H1 (cell line): ENCODE measurements at regions not wholly inside any gene's neighbourhood (a gene's known extent, or its start where the extent isn't known, plus 50 kb on each side); places are given as distances from the start of the nearest gene placed in this dataset.

Experiments
- CTCF ChIA-PET: fragments of 300-600 bp; sonication (Branson Sonifier 250); formaldehyde crosslinking; loops from one replicate; lab custom pipeline; 2021; ENCODE audit not compliant: partially characterized antibody; lab: Charles Lee
- POLR2A ChIA-PET: fragments of 300-600 bp; sonication (Branson Sonifier 250); formaldehyde crosslinking; loops from one replicate; lab custom pipeline; 2021; ENCODE audit warnings: inconsistent platforms; ENCODE audit not compliant: partially characterized antibody; lab: Charles Lee
- DNase-seq, 2 experiments: peaks; one replicate each; pipeline versions ENCODE4 v3.0.0 to v3.0.0-alpha.2; 2010 to 2022; ENCODE audit warnings: low spot score in 2 of 2, low read depth in 1 of 2, mixed read lengths in 1 of 2
- FAIRE-seq: peaks from 2 replicates; lab custom pipeline; 2011; peaks lifted over from hg19 to GRCh38; lab: Jason Lieb, UNC
- H2AFZ ChIP-seq: 2 replicates; pipeline ENCODE4 v1.8.1; 2012; ENCODE audit warnings: low read length, inconsistent platforms
- H2AK5ac ChIP-seq: 2 replicates; pipeline ENCODE4 v1.6.1; 2013; ENCODE audit warnings: low read depth, low read length
- H2BK120ac ChIP-seq: replicated peaks from 2 replicates; pipeline ENCODE3; 2013; ENCODE audit warnings: low read depth, low read length, inconsistent platforms
- H2BK12ac ChIP-seq: 2 replicates; pipeline ENCODE4 v1.6.1; 2013; ENCODE audit warnings: low read depth, low read length
- H2BK15ac ChIP-seq: 2 replicates; pipeline ENCODE4 v1.6.1; 2013; ENCODE audit warnings: low read length
- H2BK20ac ChIP-seq: 2 replicates; pipeline ENCODE4 v1.6.1; 2013; ENCODE audit warnings: low read length
- H2BK5ac ChIP-seq: 2 replicates; pipeline ENCODE4 v1.6.1; 2013; ENCODE audit warnings: low read depth, low read length
- H3K14ac ChIP-seq: 2 replicates; pipeline ENCODE4 v1.6.1; 2013; ENCODE audit warnings: inconsistent platforms; ENCODE audit not compliant: insufficient read length
- H3K18ac ChIP-seq: 2 replicates; pipeline ENCODE4 v1.6.1; 2013; ENCODE audit warnings: low read length; ENCODE audit errors: extremely low read depth
- H3K23ac ChIP-seq: 2 replicates; pipeline ENCODE4 v1.6.1; 2013; ENCODE audit warnings: inconsistent platforms; ENCODE audit not compliant: insufficient read length
- H3K23me2 ChIP-seq: 2 replicates; pipeline ENCODE4 v1.6.1; 2013; ENCODE audit warnings: low read depth, low read length
- H3K27ac ChIP-seq: 2 replicates; pipeline ENCODE4 v1.6.1; 2011; ENCODE audit warnings: low read depth, low read length, inconsistent platforms
- H3K27me3 ChIP-seq, 4 experiments: replicated peaks in 1 of 4; 1 replicate in 1 of 4; 2 replicates in 3 of 4; pipeline versions ENCODE4 v1.6.1 to v1.8.1; 2011 to 2013; ENCODE audit warnings: low read length in 3 of 4, mild to moderate bottlenecking in 3 of 4, inconsistent platforms in 2 of 4, mixed read lengths in 2 of 4, moderate library complexity in 1 of 4; ENCODE audit not compliant: control insufficient read depth in 3 of 4, insufficient read depth in 3 of 4; ENCODE audit errors: extremely low read depth in 1 of 4
- H3K36me3 ChIP-seq, 4 experiments: 2 replicates each; pipeline versions ENCODE4 v1.6.1 to v1.8.1; 2011 to 2013; ENCODE audit warnings: mild to moderate bottlenecking in 4 of 4, low read length in 3 of 4, moderate library complexity in 2 of 4, control low read depth in 1 of 4, inconsistent platforms in 1 of 4; ENCODE audit not compliant: insufficient read depth in 4 of 4, control insufficient read depth in 2 of 4
- H3K4ac ChIP-seq: replicated peaks from 2 replicates; pipeline ENCODE3; 2013; ENCODE audit warnings: low read length, low read depth, mixed read lengths, inconsistent platforms; ENCODE audit not compliant: insufficient read length
- H3K4me1 ChIP-seq, 4 experiments: replicated peaks in 1 of 4; 1 replicate in 1 of 4; 2 replicates in 3 of 4; pipeline versions ENCODE4 v1.6.1 to v1.8.1; 2011 to 2013; ENCODE audit warnings: low read length in 3 of 4, inconsistent platforms in 2 of 4, mixed read lengths in 1 of 4; ENCODE audit not compliant: insufficient read depth in 4 of 4, control insufficient read depth in 3 of 4
- H3K4me2 ChIP-seq, 2 experiments: 2 replicates each; pipeline versions ENCODE4 v1.6.1 to v1.8.1; 2011 to 2013; ENCODE audit warnings: low read depth in 2 of 2, low read length in 2 of 2, control low read depth in 1 of 2, inconsistent platforms in 1 of 2, mild to moderate bottlenecking in 1 of 2; ENCODE audit not compliant: insufficient read depth in 1 of 2
- H3K4me3 ChIP-seq, 4 experiments: fragments of 200-600, 300-600 bp in 1 of 4; sonication (generic), shearing (Covaris generic), sonication (Bioruptor Twin) in 1 of 4; 2 replicates each; pipeline versions ENCODE4 v1.5.1 to v1.8.1; 2011 to 2016; ENCODE audit warnings: low read length in 4 of 4, low read depth in 3 of 4, control low read depth in 2 of 4, inconsistent platforms in 2 of 4, mild to moderate bottlenecking in 2 of 4, mixed read lengths in 1 of 4, moderate library complexity in 1 of 4; ENCODE audit not compliant: insufficient read depth in 2 of 4; ENCODE audit errors: extremely low read depth in 1 of 4
- H3K56ac ChIP-seq: replicated peaks from 2 replicates; pipeline ENCODE3; 2013; ENCODE audit warnings: low read depth, mild to moderate bottlenecking, mixed read lengths, low read length, inconsistent platforms; ENCODE audit not compliant: insufficient read length
- H3K79me1 ChIP-seq: 2 replicates; pipeline ENCODE4 v1.6.1; 2013; ENCODE audit warnings: low read depth, low read length, control low read depth
- H3K79me2 ChIP-seq, 2 experiments: 2 replicates each; pipeline versions ENCODE4 v1.6.1 to v1.8.1; 2012 to 2013; ENCODE audit warnings: low read length in 2 of 2, mild to moderate bottlenecking in 2 of 2, inconsistent platforms in 1 of 2; ENCODE audit not compliant: insufficient read depth in 2 of 2, control insufficient read depth in 1 of 2
- H3K9ac ChIP-seq, 4 experiments: replicated peaks in 1 of 4; 1 replicate in 1 of 4; 2 replicates in 3 of 4; pipeline versions ENCODE4 v1.6.1 to v1.8.1; 2011 to 2013; ENCODE audit warnings: low read depth in 3 of 4, low read length in 3 of 4, control low read depth in 2 of 4, mild to moderate bottlenecking in 2 of 4, moderate library complexity in 2 of 4, inconsistent platforms in 1 of 4; ENCODE audit errors: extremely low read depth in 1 of 4
- H3K9me3 ChIP-seq, 2 experiments: 2 replicates each; pipeline versions ENCODE4 v1.6.1 to v1.8.1; 2012 to 2013; ENCODE audit warnings: mild to moderate bottlenecking in 2 of 2, moderate library complexity in 2 of 2, control low read depth in 1 of 2, inconsistent platforms in 1 of 2, low read depth in 1 of 2, low read length in 1 of 2, mixed read lengths in 1 of 2; ENCODE audit not compliant: insufficient read depth in 2 of 2
- H4K20me1 ChIP-seq, 2 experiments: replicated peaks in 1 of 2; 2 replicates each; pipeline versions ENCODE3 to v1.8.1; 2011 to 2013; ENCODE audit warnings: inconsistent platforms in 2 of 2, low read length in 2 of 2, mild to moderate bottlenecking in 1 of 2; ENCODE audit not compliant: insufficient read depth in 2 of 2, control insufficient read depth in 1 of 2
- H4K5ac ChIP-seq: 2 replicates; pipeline ENCODE4 v1.6.1; 2013; ENCODE audit warnings: low read length, low read depth, mixed read lengths, inconsistent platforms; ENCODE audit not compliant: insufficient read length
- H4K8ac ChIP-seq: 2 replicates; pipeline ENCODE4 v1.8.0; 2013; ENCODE audit warnings: mild to moderate bottlenecking, moderate library complexity, low read length, inconsistent platforms; ENCODE audit not compliant: insufficient read depth; ENCODE audit errors: extremely low read depth
- H4K91ac ChIP-seq: replicated peaks from 2 replicates; pipeline ENCODE3; 2013; ENCODE audit warnings: low read length, mixed read lengths, inconsistent platforms; ENCODE audit not compliant: insufficient read length
- BCL11A ChIP-seq, 2 experiments: IDR thresholded peaks; one replicate each; pipeline ENCODE4 v1.6.1; 2011; ENCODE audit warnings: low read depth in 2 of 2, low read length in 2 of 2, mild to moderate bottlenecking in 2 of 2
- CBX5 ChIP-seq: fragments of 300-800, 300-1000 bp; sonication (generic); IDR thresholded peaks from 2 replicates; pipeline ENCODE4 v1.7.1; 2016; ENCODE audit warnings: antibody characterized with exemption, low read length, low read depth
- CEBPB ChIP-seq: IDR thresholded peaks from 2 replicates; pipeline ENCODE4 v1.6.1; 2012; ENCODE audit warnings: low read depth, low read length
- EGR1 ChIP-seq: IDR thresholded peaks from 2 replicates; pipeline ENCODE4 v1.6.1; 2011; ENCODE audit warnings: low read depth, low read length, borderline replicate concordance
- EZH2 ChIP-seq: fragments of 200-600 bp; sonication (generic); IDR thresholded peaks from 2 replicates; pipeline ENCODE4 v1.7.1; 2012; ENCODE audit warnings: low read depth, mild to moderate bottlenecking, moderate library complexity, low read length, inconsistent platforms; ENCODE audit not compliant: severe bottlenecking
- NANOG ChIP-seq: IDR thresholded peaks from 2 replicates; pipeline ENCODE4 v1.6.1; 2011; ENCODE audit warnings: low read length, low read depth, mild to moderate bottlenecking, inconsistent platforms; ENCODE audit not compliant: insufficient read depth, poor library complexity, severe bottlenecking
- SIX5 ChIP-seq: IDR thresholded peaks from 2 replicates; pipeline ENCODE4 v1.6.1; 2011; ENCODE audit warnings: mild to moderate bottlenecking, low read depth, low read length
- SP2 ChIP-seq: IDR thresholded peaks from 2 replicates; pipeline ENCODE4 v1.6.1; 2012; ENCODE audit warnings: mild to moderate bottlenecking, low read length, inconsistent platforms
- TAF1 ChIP-seq: IDR thresholded peaks from 2 replicates; pipeline ENCODE4 v1.6.1; 2011; ENCODE audit warnings: mild to moderate bottlenecking, low read depth, low read length
- USF2 ChIP-seq: IDR thresholded peaks from 2 replicates; pipeline ENCODE4 v1.6.1; 2011; ENCODE audit warnings: low read length, improper control_type of control experiment
- WGBS, 2 experiments: shearing (Covaris generic) in 1 of 2; methylation state at CpG; one replicate each; pipeline versions ENCODE4 v1.1.6 to v1.1.7; 2013 to 2015; ENCODE audit warnings: low lambda C conversion rate in 2 of 2, mixed read lengths in 2 of 2, inconsistent platforms in 1 of 2, low coverage in 1 of 2, missing lambda C conversion rate in 1 of 2; ENCODE audit not compliant: insufficient replicate concordance in 2 of 2, insufficient coverage in 1 of 2, insufficient read length in 1 of 2; ENCODE audit errors: extremely low coverage in 1 of 2, missing lambda C conversion rate in 1 of 2; 5-methylcytosine and 5-hydroxymethylcytosine counted together

- H3K79me2 ChIP-seq: no peaks in the 10 kb centered on the region
- H3K18ac ChIP-seq: no peak overlapping the region
- no peak for FAIRE-seq
- no peaks in the 10 kb centered on the region for H3K23me2 ChIP-seq
- H3K4me3 ChIP-seq: no peak overlapping the region
- no peaks in the 10 kb centered on the region for H4K20me1 ChIP-seq
- CTCF ChIA-PET: interaction anchor here (0.5 kb wide), 1 partner anchor 69 kb away, joined by 3 read pairs; no protein-coding TSS in a partner anchor
- no peaks in the 10 kb centered on the region for H3K27me3 ChIP-seq
- no peak overlapping the region for H4K5ac ChIP-seq
- no peak overlapping the region for H2BK120ac ChIP-seq
- 0 out of 4 replicates have a peak, but pooled peaks cover 0 to under 1% of the 10 kb centered on the region in 2 experiments for H3K9me3 ChIP-seq
- no peak overlapping the region for H3K9ac ChIP-seq
- no peaks in the 10 kb centered on the region for H3K36me3 ChIP-seq
- DNase-seq: no peak
- H3K79me1 ChIP-seq: no peaks in the 10 kb centered on the region
- H4K91ac ChIP-seq: no peak overlapping the region
- H3K23ac ChIP-seq: no peak overlapping the region
- no peak overlapping the region for H2AFZ ChIP-seq
- no peak overlapping the region for H2BK5ac ChIP-seq
- POLR2A ChIA-PET: no interaction called here
- no peak overlapping the region for H3K27ac ChIP-seq
- H4K8ac ChIP-seq: no peak overlapping the region
- H2BK15ac ChIP-seq: no peak overlapping the region
- H3K4me1 ChIP-seq: no peaks in the 10 kb centered on the region
- no peak overlapping the region for H2BK20ac ChIP-seq
- no peak overlapping the region for H3K56ac ChIP-seq
- no peak overlapping the region for H3K4ac ChIP-seq
- no peak overlapping the region for H3K14ac ChIP-seq
- TF ChIP-seq EGR1: no peak
- TF ChIP-seq USF2: no peak
- no peak for TF ChIP-seq SIX5
- no peak for TF ChIP-seq SP2
- TF ChIP-seq CBX5: no peak
- TF ChIP-seq BCL11A (IDR thresholded peaks at IDR 0.05; ENCODE audit: low read depth in 2 of 2, low read length in 2 of 2): no peak
- TF ChIP-seq EZH2: no peak
- no peak for TF ChIP-seq CEBPB
- no peak for TF ChIP-seq NANOG
- no peak for TF ChIP-seq TAF1
- no peak overlapping the region for H2BK12ac ChIP-seq
- no peak overlapping the region for H2AK5ac ChIP-seq
- no peak overlapping the region for H3K4me2 ChIP-seq
- WGBS, 2 experiments: 91% methylated on average over 2 of the region's 2 CpGs; no CpG with 5 or more reads in 1 of the 2 experiments
These were observed 1218.5 kb downstream of the SUCLG1 start for GRCh38 chr2:83240611-83241010.
